GM10266 (cell line): ENCODE measurements at regions not wholly inside any gene's neighbourhood (a gene's known extent, or its start where the extent isn't known, plus 50 kb on each side); places are given as distances from the start of the nearest gene placed in this dataset.

ENCODE experiments used
- DNase-seq: peaks from one replicate; pipeline ENCODE4 v3.0.0; 2012; ENCODE audit errors: extremely low spot score
- TF ChIP-seq, protein P1 (sequence below): IDR thresholded peaks from 2 replicates; pipeline ENCODE4 v1.5.1; 2012; ENCODE audit warnings: mild to moderate bottlenecking, low read depth; ENCODE audit not compliant: control insufficient read depth, insufficient read depth; ENCODE audit errors: missing control alignments

DNA sequence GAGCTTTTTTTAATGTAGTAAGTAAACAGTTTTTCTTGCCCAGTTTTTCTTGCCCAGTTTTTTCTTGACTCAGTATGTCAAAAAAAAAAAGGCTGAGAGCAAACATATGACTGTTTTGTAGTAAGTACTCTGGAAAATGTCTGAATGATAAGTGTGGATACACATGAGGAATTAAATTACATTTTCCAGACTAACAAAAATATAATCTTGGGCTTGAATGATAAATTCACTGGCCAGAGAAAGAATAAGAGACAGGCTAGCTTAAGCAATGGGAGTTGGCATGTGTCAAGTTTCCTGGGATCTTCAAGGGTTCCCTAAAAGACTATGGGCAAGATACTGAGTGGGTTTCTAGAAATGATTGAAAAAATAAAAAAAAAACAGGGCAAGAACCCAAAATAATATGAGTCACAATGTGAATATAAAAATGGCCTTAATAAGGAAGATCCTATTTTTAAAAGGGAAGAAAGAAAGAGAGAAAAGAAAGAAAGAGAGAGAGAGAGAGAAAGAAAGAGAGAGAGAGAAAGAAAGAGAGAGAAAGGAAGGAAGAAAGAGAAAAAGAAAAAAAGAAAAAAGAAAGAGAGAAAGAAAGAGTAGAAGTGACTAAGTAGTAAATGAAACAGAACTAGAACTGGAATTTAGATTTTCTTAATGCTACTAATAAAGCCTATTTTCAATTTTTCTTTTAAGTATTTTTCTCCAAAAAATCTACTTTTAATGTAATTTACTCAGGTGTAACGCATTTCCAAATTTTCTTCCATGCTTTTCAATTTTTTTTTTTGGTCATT is 60.2 kb downstream of the TFPI2 start:
- TF ChIP-seq, protein P1, sequence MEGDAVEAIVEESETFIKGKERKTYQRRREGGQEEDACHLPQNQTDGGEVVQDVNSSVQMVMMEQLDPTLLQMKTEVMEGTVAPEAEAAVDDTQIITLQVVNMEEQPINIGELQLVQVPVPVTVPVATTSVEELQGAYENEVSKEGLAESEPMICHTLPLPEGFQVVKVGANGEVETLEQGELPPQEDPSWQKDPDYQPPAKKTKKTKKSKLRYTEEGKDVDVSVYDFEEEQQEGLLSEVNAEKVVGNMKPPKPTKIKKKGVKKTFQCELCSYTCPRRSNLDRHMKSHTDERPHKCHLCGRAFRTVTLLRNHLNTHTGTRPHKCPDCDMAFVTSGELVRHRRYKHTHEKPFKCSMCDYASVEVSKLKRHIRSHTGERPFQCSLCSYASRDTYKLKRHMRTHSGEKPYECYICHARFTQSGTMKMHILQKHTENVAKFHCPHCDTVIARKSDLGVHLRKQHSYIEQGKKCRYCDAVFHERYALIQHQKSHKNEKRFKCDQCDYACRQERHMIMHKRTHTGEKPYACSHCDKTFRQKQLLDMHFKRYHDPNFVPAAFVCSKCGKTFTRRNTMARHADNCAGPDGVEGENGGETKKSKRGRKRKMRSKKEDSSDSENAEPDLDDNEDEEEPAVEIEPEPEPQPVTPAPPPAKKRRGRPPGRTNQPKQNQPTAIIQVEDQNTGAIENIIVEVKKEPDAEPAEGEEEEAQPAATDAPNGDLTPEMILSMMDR = no peak

DNA sequence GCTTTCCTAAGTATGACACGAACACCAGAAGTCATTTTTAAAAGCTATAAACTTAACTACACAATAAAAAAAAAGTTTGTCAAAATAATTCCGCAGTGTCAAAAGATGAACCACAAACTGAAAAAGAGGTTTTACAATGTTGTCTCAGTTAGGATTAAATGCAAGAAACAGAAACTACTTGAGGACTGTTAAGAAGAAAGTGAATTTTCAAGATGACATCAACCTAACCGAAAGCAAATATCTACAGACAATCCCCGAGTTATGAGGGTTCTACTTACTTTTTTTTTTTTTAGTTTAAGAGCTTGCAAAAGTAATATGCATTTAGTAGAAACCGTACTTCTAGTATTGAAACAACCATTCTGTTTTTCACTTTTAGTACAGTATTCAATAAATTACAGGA is 62.3 kb downstream of the TFPI2 start:
- TF ChIP-seq, protein P1 = no peak
- DNase-seq = peak; percentile 6

More for the DNA sequence above, 60.2 kb downstream of the TFPI2 start:
- no peak for DNase-seq

DNA sequence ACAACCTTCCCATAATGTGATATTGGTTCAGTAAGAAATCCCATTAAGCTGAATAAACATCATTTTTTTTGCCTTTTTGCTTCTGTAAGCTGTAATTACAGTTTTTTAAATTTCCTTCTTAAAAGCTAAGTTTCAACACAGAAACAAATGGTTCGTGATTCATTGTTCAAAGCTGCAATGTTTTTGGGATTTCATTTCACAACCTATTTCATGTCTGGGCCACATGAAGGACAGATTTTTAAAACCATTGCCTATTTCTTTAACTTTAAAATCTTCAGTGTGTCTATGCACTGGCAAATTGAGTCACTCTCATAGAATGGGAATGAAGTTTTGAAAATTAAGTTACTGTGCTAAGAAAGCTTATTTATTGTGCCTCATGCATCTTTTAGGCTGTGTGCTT is 66.9 kb downstream of the TFPI2 start:
- TF ChIP-seq, protein P1 = no peak
- no peak for DNase-seq

DNA sequence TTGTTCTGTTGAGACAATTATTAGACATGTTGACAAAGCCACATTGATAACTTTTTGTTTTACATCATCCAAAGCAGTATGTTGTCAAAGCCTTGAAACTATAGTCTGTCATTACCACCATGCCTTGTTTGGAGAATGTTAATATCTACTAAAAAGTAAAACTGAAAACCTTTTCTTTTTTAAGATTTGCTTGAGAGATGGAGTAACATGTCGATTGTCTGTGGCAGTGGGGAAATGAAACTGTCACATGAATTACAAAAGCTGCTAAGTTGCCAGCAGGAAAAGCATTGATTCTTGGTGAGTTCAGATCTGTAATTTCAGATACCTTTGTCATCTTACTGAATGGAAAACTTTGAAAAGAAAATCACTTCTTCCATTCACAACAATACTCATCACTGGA is 69.1 kb downstream of the TFPI2 start:
- DNase-seq = no peak
- TF ChIP-seq, protein P1 = no peak

DNA sequence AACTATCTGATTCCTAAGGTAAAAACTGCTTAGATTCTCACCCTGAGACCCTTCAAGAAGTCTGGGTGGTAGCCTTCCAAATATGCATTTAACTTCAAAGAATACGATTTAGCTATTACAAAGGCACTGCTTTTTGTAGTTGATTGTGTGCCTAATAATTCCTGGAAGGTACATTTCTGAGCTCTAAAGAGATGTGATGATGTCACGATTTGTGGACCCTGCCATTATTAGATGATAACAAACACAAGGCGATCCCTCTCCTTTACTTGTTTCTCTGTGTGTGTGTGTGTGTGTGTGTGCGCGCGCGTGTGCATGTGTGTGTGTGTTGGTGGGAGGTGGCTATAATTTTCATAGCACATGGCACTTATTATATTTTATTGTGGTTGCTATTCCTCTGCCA is 70.9 kb downstream of the TFPI2 start:
- no peak for DNase-seq
- TF ChIP-seq, protein P1 = no peak

DNA sequence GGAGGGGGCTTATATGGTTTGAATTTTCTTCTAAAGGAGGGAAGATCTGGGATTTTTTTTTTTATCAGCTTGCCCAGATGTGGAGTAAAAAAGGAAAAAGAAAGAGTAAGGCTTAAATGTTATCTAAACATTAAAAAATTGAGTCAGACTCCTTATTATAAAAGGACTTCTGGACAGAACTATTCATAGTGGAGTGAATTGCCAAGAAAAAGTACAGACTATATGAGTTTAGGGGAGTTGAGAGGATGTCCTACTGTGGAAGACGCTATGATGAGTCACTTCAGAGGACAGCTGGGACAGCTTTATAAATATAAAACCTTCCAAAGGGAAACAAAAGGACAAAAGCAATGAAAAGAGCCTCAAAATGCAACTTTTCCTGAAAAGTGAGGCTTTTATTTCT is 73.0 kb downstream of the TFPI2 start:
- DNase-seq = no peak
- TF ChIP-seq, protein P1 = no peak

DNA sequence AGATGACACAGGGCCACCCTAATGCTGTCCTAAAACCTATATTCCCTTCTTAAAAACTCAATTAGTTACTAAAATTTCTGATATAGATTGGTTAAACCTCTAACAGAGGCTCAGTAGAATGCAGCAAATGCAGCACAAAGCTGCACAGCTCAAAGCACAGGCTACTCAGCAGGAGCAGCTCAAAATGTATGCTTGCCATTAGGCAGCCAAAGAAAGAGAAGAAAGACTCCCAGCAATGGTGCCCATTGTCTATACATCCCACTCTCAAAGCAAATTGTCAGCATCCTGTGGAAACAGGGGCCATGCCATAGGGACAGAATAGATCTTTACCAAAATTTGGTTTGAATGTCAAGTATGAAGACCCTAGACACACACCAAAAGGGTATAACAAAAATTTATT is 73.5 kb downstream of the TFPI2 start:
- DNase-seq = no peak
- TF ChIP-seq, protein P1 = no peak
